ENCODE measurements at regions not wholly inside any gene's neighbourhood (a gene's known extent, or its start where the extent isn't known, plus 50 kb on each side); places are given as distances from the start of the nearest gene placed in this dataset.
"Not testable (repeated sequence)": the region's sequence is repeated elsewhere in the genome, so short reads cannot be mapped to it uniquely, and the experiment has no call there.

- H3K9me2 ChIP-seq (replicated peaks; ENCODE audit: insufficient read depth, low read length), result no peaks in the 10 kb centered on the region
Observed at GRCh38 chr9:85319936-85320656, 421.7 kb downstream of the AGTPBP1 start.

GRCh38 chr9:85315535-85315934 is 426.2 kb downstream of the AGTPBP1 start:
- DNase-seq; H3K27ac ChIP-seq (ENCODE audit: low read length); H3K36me3 ChIP-seq (ENCODE audit: insufficient read depth, low read length); H3K9me2 ChIP-seq (replicated peaks; ENCODE audit: insufficient read depth, low read length); H2AFZ ChIP-seq (ENCODE audit: low read length); H3K4me1 ChIP-seq (ENCODE audit: low read length); H3K4me2 ChIP-seq (ENCODE audit: low read depth, low read length, poor library complexity, severe bottlenecking); H3K9me3 ChIP-seq (ENCODE audit: low read length); H3K79me2 ChIP-seq (ENCODE audit: low read length); H3K4me3 ChIP-seq (ENCODE audit: low read length); H3K9ac ChIP-seq (ENCODE audit: low read length); H3K27me3 ChIP-seq (ENCODE audit: low read length); H4K20me1 ChIP-seq (ENCODE audit: insufficient read depth, low read depth, low read length): not testable (repeated sequence)

More at GRCh38 chr9:85319936-85320656, 421.7 kb downstream of the AGTPBP1 start:
- Histone ChIP-seq H3K36me3 (ENCODE audit: insufficient read depth, low read length) (no peaks in the 10 kb centered on the region), H3K4me1 (ENCODE audit: low read length) (no peaks in the 10 kb centered on the region), H4K20me1 (ENCODE audit: insufficient read depth, low read depth, low read length) (no peaks in the 10 kb centered on the region), H3K4me3 (ENCODE audit: low read length) (no peak overlapping the region), H2AFZ (ENCODE audit: low read length) (no peak overlapping the region), H3K79me2 (ENCODE audit: low read length) (no peaks in the 10 kb centered on the region), H3K9ac (ENCODE audit: low read length) (no peak overlapping the region), H3K27ac (ENCODE audit: low read length) (no peak overlapping the region), H3K9me3 (ENCODE audit: low read length) (no peaks in the 10 kb centered on the region), H3K27me3 (ENCODE audit: low read length) (no peaks in the 10 kb centered on the region), H3K4me2 (ENCODE audit: low read depth, low read length, poor library complexity, severe bottlenecking) (no peak overlapping the region)
- no peak for DNase-seq

- no peaks in the 10 kb centered on the region for H3K4me1 ChIP-seq (ENCODE audit: low read length)
- no peaks in the 10 kb centered on the region for H3K27me3 ChIP-seq (ENCODE audit: low read length)
- no peak overlapping the region for H3K9ac ChIP-seq (ENCODE audit: low read length)
- no peaks in the 10 kb centered on the region for H3K79me2 ChIP-seq (ENCODE audit: low read length)
- H4K20me1 ChIP-seq (ENCODE audit: insufficient read depth, low read depth, low read length), result no peaks in the 10 kb centered on the region
- no peaks in the 10 kb centered on the region for H3K36me3 ChIP-seq (ENCODE audit: insufficient read depth, low read length)
- 0 out of 2 replicates have a peak, but pooled peaks cover 3% of the 10 kb centered on the region for H3K9me2 ChIP-seq (replicated peaks; ENCODE audit: insufficient read depth, low read length)
- H2AFZ ChIP-seq (ENCODE audit: low read length), result no peak overlapping the region
- H3K27ac ChIP-seq (ENCODE audit: low read length), result no peak overlapping the region
- no peak overlapping the region for H3K4me3 ChIP-seq (ENCODE audit: low read length)
- no peak for DNase-seq
- no peaks in the 10 kb centered on the region for H3K9me3 ChIP-seq (ENCODE audit: low read length)
- H3K4me2 ChIP-seq (ENCODE audit: low read depth, low read length, poor library complexity, severe bottlenecking), result no peak overlapping the region
Observed at GRCh38 chr9:85310573-85310972, 431.2 kb downstream of the AGTPBP1 start.

- no peak overlapping the region for H3K9ac ChIP-seq (ENCODE audit: low read length)
- no peaks in the 10 kb centered on the region for H3K4me1 ChIP-seq (ENCODE audit: low read length)
- no peaks in the 10 kb centered on the region for H3K27me3 ChIP-seq (ENCODE audit: low read length)
- H4K20me1 ChIP-seq (ENCODE audit: insufficient read depth, low read depth, low read length), result no peaks in the 10 kb centered on the region
- no peaks in the 10 kb centered on the region for H3K36me3 ChIP-seq (ENCODE audit: insufficient read depth, low read length)
- no peak for DNase-seq
- no peaks in the 10 kb centered on the region for H3K9me2 ChIP-seq (replicated peaks; ENCODE audit: insufficient read depth, low read length)
- H2AFZ ChIP-seq (ENCODE audit: low read length), result no peak overlapping the region
- H3K27ac ChIP-seq (ENCODE audit: low read length), result no peak overlapping the region
- no peak overlapping the region for H3K4me3 ChIP-seq (ENCODE audit: low read length)
- H3K4me2 ChIP-seq (ENCODE audit: low read depth, low read length, poor library complexity, severe bottlenecking), result no peak overlapping the region
- no peaks in the 10 kb centered on the region for H3K9me3 ChIP-seq (ENCODE audit: low read length)
- H3K79me2 ChIP-seq (ENCODE audit: low read length), result no peaks in the 10 kb centered on the region
Observed at GRCh38 chr9:85303757-85304134, 438.0 kb downstream of the AGTPBP1 start.

- H3K4me2 ChIP-seq (ENCODE audit: low read depth, low read length, poor library complexity, severe bottlenecking), result no peak overlapping the region
- H3K4me1 ChIP-seq (ENCODE audit: low read length), result no peaks in the 10 kb centered on the region
Observed at GRCh38 chr9:85302938-85303756, 438.6 kb downstream of the AGTPBP1 start.

GRCh38 chr9:85298499-85298898 is 443.3 kb downstream of the AGTPBP1 start:
- H3K9me3 ChIP-seq (ENCODE audit: low read length), result no peaks in the 10 kb centered on the region

More at GRCh38 chr9:85302938-85303756, 438.6 kb downstream of the AGTPBP1 start:
- Histone ChIP-seq H3K79me2 (ENCODE audit: low read length) (no peaks in the 10 kb centered on the region), H3K9ac (ENCODE audit: low read length) (no peak overlapping the region), H3K27ac (ENCODE audit: low read length) (no peak overlapping the region), H3K36me3 (ENCODE audit: insufficient read depth, low read length) (no peaks in the 10 kb centered on the region), H3K4me3 (ENCODE audit: low read length) (no peak overlapping the region), H3K9me2 (replicated peaks; ENCODE audit: insufficient read depth, low read length) (no peaks in the 10 kb centered on the region), H3K27me3 (ENCODE audit: low read length) (no peaks in the 10 kb centered on the region), H3K9me3 (ENCODE audit: low read length) (no peaks in the 10 kb centered on the region), H2AFZ (ENCODE audit: low read length) (no peak overlapping the region), H4K20me1 (ENCODE audit: insufficient read depth, low read depth, low read length) (no peaks in the 10 kb centered on the region)
- peak; percentile 35 for DNase-seq

GRCh38 chr9:85295244-85295643 is 446.5 kb downstream of the AGTPBP1 start:
- not testable (repeated sequence) for H3K9ac ChIP-seq (ENCODE audit: low read length); H3K9me3 ChIP-seq (ENCODE audit: low read length); H3K27ac ChIP-seq (ENCODE audit: low read length); H2AFZ ChIP-seq (ENCODE audit: low read length); H3K36me3 ChIP-seq (ENCODE audit: insufficient read depth, low read length); DNase-seq; H3K4me1 ChIP-seq (ENCODE audit: low read length); H3K9me2 ChIP-seq (replicated peaks; ENCODE audit: insufficient read depth, low read length); H3K79me2 ChIP-seq (ENCODE audit: low read length); H3K4me3 ChIP-seq (ENCODE audit: low read length); H3K4me2 ChIP-seq (ENCODE audit: low read depth, low read length, poor library complexity, severe bottlenecking); H3K27me3 ChIP-seq (ENCODE audit: low read length); H4K20me1 ChIP-seq (ENCODE audit: insufficient read depth, low read depth, low read length)

More at GRCh38 chr9:85298499-85298898, 443.3 kb downstream of the AGTPBP1 start:
- DNase-seq, result no peak
- no peak overlapping the region for H3K9ac ChIP-seq (ENCODE audit: low read length)
- no peak overlapping the region for H3K4me3 ChIP-seq (ENCODE audit: low read length)
- H2AFZ ChIP-seq (ENCODE audit: low read length), result no peak overlapping the region
- H3K4me1 ChIP-seq (ENCODE audit: low read length), result no peaks in the 10 kb centered on the region
- H3K9me2 ChIP-seq (replicated peaks; ENCODE audit: insufficient read depth, low read length), result no peaks in the 10 kb centered on the region
- H3K36me3 ChIP-seq (ENCODE audit: insufficient read depth, low read length), result no peaks in the 10 kb centered on the region
- no peaks in the 10 kb centered on the region for H3K27me3 ChIP-seq (ENCODE audit: low read length)
- no peaks in the 10 kb centered on the region for H4K20me1 ChIP-seq (ENCODE audit: insufficient read depth, low read depth, low read length)
- H3K27ac ChIP-seq (ENCODE audit: low read length), result no peak overlapping the region
- no peak overlapping the region for H3K4me2 ChIP-seq (ENCODE audit: low read depth, low read length, poor library complexity, severe bottlenecking)
- no peaks in the 10 kb centered on the region for H3K79me2 ChIP-seq (ENCODE audit: low read length)

GRCh38 chr9:85292261-85292660 is 449.5 kb downstream of the AGTPBP1 start:
- Histone ChIP-seq H3K27ac (ENCODE audit: low read length) (no peak overlapping the region), H3K9me3 (ENCODE audit: low read length) (no peaks in the 10 kb centered on the region), H4K20me1 (ENCODE audit: insufficient read depth, low read depth, low read length) (no peaks in the 10 kb centered on the region), H3K27me3 (ENCODE audit: low read length) (no peaks in the 10 kb centered on the region), H3K79me2 (ENCODE audit: low read length) (no peaks in the 10 kb centered on the region), H3K9me2 (replicated peaks; ENCODE audit: insufficient read depth, low read length) (no peaks in the 10 kb centered on the region), H3K9ac (ENCODE audit: low read length) (no peak overlapping the region), H3K4me2 (ENCODE audit: low read depth, low read length, poor library complexity, severe bottlenecking) (no peak overlapping the region), H3K4me3 (ENCODE audit: low read length) (no peak overlapping the region), H3K4me1 (ENCODE audit: low read length) (no peaks in the 10 kb centered on the region), H2AFZ (ENCODE audit: low read length) (no peak overlapping the region), H3K36me3 (ENCODE audit: insufficient read depth, low read length) (no peaks in the 10 kb centered on the region)
- peak; percentile 31 for DNase-seq
